Suppressor macrophage treated with lipopolysaccharide for 4 hours (primary cell): ENCODE measurements at regions not wholly inside any gene's neighbourhood (a gene's known extent, or its start where the extent isn't known, plus 50 kb on each side); places are given as distances from the start of the nearest gene placed in this dataset.
A peak's percentile ranks its signal among the peaks of the same experiment; 100 is the strongest.

Source experiments
- DNase-seq: peaks from one replicate; pipeline ENCODE4 v3.0.0-alpha.2; 2020

GRCh38 chr1:209364716-209365115 is 218.8 kb upstream of the CAMK1G start:
- no peak for DNase-seq

- DNase-seq, result no peak
Measured at GRCh38 chr1:209367061-209367772, 216.3 kb upstream of the CAMK1G start.

- DNase-seq, result no peak
Measured at GRCh38 chr1:209368864-209369598, 214.5 kb upstream of the CAMK1G start.

- no peak for DNase-seq
Measured at GRCh38 chr1:209370241-209370995, 213.1 kb upstream of the CAMK1G start.

- DNase-seq, result no peak
Measured at GRCh38 chr1:209375097-209375496, 208.4 kb upstream of the CAMK1G start.

GRCh38 chr1:209375671-209376365 is 207.7 kb upstream of the CAMK1G start:
- DNase-seq, result no peak

- no peak for DNase-seq
Measured at GRCh38 chr1:209376774-209377173, 206.7 kb upstream of the CAMK1G start.

- DNase-seq, result no peak
Measured at GRCh38 chr1:209377995-209378394, 205.5 kb upstream of the CAMK1G start.

GRCh38 chr1:209379280-209379679 is 204.2 kb upstream of the CAMK1G start:
- DNase-seq, result no peak

GRCh38 chr1:209380420-209380819 is 203.1 kb upstream of the CAMK1G start:
- no peak for DNase-seq

GRCh38 chr1:209382231-209383100 is 201.0 kb upstream of the CAMK1G start:
- no peak for DNase-seq

GRCh38 chr1:209383422-209383821 is 200.1 kb upstream of the CAMK1G start:
- DNase-seq, result no peak

- DNase-seq, result no peak
Measured at GRCh38 chr1:209383907-209384709, 199.4 kb upstream of the CAMK1G start.

GRCh38 chr1:209384710-209385550 is 198.6 kb upstream of the CAMK1G start:
- no peak for DNase-seq

- DNase-seq, result no peak
Measured at GRCh38 chr1:209386156-209386555, 197.4 kb upstream of the CAMK1G start.

- DNase-seq, result no peak
Measured at GRCh38 chr1:209387271-209387968, 196.1 kb upstream of the CAMK1G start.

- DNase-seq, result no peak
Measured at GRCh38 chr1:209387969-209388329, 195.6 kb upstream of the CAMK1G start.

GRCh38 chr1:209388358-209388757 is 195.2 kb upstream of the CAMK1G start:
- DNase-seq, result no peak

- peak; percentile 47 for DNase-seq
Measured at GRCh38 chr1:209389258-209389657, 194.3 kb upstream of the CAMK1G start.

- DNase-seq, result no peak
Measured at GRCh38 chr1:209389975-209390374, 193.5 kb upstream of the CAMK1G start.
